Gastrocnemius medialis (tissue), 4 donors: ENCODE measurements at regions not wholly inside any gene's neighbourhood (a gene's known extent, or its start where the extent isn't known, plus 50 kb on each side); places are given as distances from the start of the nearest gene placed in this dataset.

ENCODE experiments used
- ATAC-seq, 2 donors: fragments of 150-250 bp; one replicate each; pipeline ENCODE4 v1.9.1; 2016
- DNase-seq, 2 donors: peaks; one replicate each; pipeline ENCODE4 v3.0.0-alpha.2; 2019
- H3K27ac ChIP-seq, 4 donors: fragments of 200-600 bp; sonication (generic); 1 replicate in 1 of 4; 2 replicates in 3 of 4; pipeline ENCODE4 v1.5.1; 2016 to 2018; ENCODE audit warnings: mild to moderate bottlenecking in 2 of 4, moderate library complexity in 1 of 4
- H3K27me3 ChIP-seq, 3 donors: fragments of 200-600 bp; sonication (generic) in 2 of 3; 1 replicate in 1 of 3; 2 replicates in 2 of 3; pipeline versions ENCODE4 v1.5.1 to v1.6.0; 2016 to 2019; ENCODE audit warnings: mild to moderate bottlenecking in 1 of 3, moderate library complexity in 1 of 3
- H3K36me3 ChIP-seq, 2 donors: fragments of 200-600 bp; sonication (generic) in 1 of 2; one replicate each; pipeline ENCODE4 v1.5.1; 2017 to 2018
- H3K4me1 ChIP-seq, 2 donors: fragments of 200-600 bp; sonication (generic) in 1 of 2; one replicate each; pipeline ENCODE4 v1.5.1; 2016 to 2017; ENCODE audit warnings: mild to moderate bottlenecking in 2 of 2
- H3K4me3 ChIP-seq, 4 donors: fragments of 200-600 bp; sonication (generic) in 3 of 4; 1 replicate in 1 of 4; 2 replicates in 3 of 4; pipeline ENCODE4 v1.5.1; 2016 to 2019; ENCODE audit warnings: mild to moderate bottlenecking in 2 of 4
- H3K9me3 ChIP-seq, 3 donors: fragments of 200-600 bp; sonication (generic) in 2 of 3; 1 replicate in 1 of 3; 2 replicates in 2 of 3; pipeline ENCODE4 v1.5.1; 2016 to 2019
- CTCF ChIP-seq, 5 experiments: fragments of 450-650 bp in 3 of 5; fragments of 200-600 bp in 2 of 5; sonication (generic) in 2 of 5; IDR thresholded peaks in 4 of 5; conservative IDR thresholded peaks in 1 of 5; 1 replicate in 4 of 5; 2 replicates in 1 of 5; pipeline ENCODE4 v1.5.1; 2016 to 2019; ENCODE audit warnings: antibody characterized with exemption in 5 of 5, mild to moderate bottlenecking in 3 of 5, moderate library complexity in 3 of 5
- POLR2A ChIP-seq, 2 donors: fragments of 450-650 bp; IDR thresholded peaks; one replicate each; pipeline ENCODE4 v1.6.1; 2017; ENCODE audit warnings: antibody characterized with exemption in 2 of 2, mild to moderate bottlenecking in 2 of 2, moderate library complexity in 2 of 2
- in situ Hi-C, 4 donors: fragments of 200-750 bp; cut with MboI; loops; one replicate each; pipeline versions ENCODE4 v1.15.0 to v1.8.0; 2017; ENCODE audit warnings: low sequenced_read_pairs in 4 of 4
- intact Hi-C: fragments of 100-400 bp; cut with DNase I; formaldehyde crosslinking; loops from one replicate; pipeline ENCODE4 v1.15.1; 2023; ENCODE audit warnings: low total_unique reads

GRCh38 chr9:108511307-108511706 lies 344.5 kb downstream of the ACTL7B start:
- no peak overlapping the region for H3K4me3 ChIP-seq
- no peak for DNase-seq
- H3K9me3 ChIP-seq = no peaks in the 10 kb centered on the region
- H3K36me3 ChIP-seq = no peaks in the 10 kb centered on the region
- in situ Hi-C loops = no loop called here
- H3K27me3 ChIP-seq = no peaks in the 10 kb centered on the region
- no peak for TF ChIP-seq POLR2A (IDR thresholded peaks at IDR 0.05)
- TF ChIP-seq CTCF (IDR thresholded peaks at IDR 0.05 in 4 of 5, conservative IDR thresholded peaks at IDR 0.05 in 1 of 5) = no peak
- intact Hi-C loops = no loop called here
- no peak for ATAC-seq
- no peaks in the 10 kb centered on the region for H3K4me1 ChIP-seq
- no peak overlapping the region for H3K27ac ChIP-seq

GRCh38 chr9:108496846-108497245 lies 358.9 kb downstream of the ACTL7B start:
- H3K4me3 ChIP-seq = no peak overlapping the region
- ATAC-seq (no peak), DNase-seq (no peak)
- TF ChIP-seq CTCF (IDR thresholded peaks at IDR 0.05 in 4 of 5, conservative IDR thresholded peaks at IDR 0.05 in 1 of 5) (no peak), POLR2A (IDR thresholded peaks at IDR 0.05) (no peak)
- no peaks in the 10 kb centered on the region for H3K27me3 ChIP-seq
- H3K4me1 ChIP-seq = no peaks in the 10 kb centered on the region
- H3K9me3 ChIP-seq = peaks cover 0 to 4% (median 0%) of the 10 kb centered on the region in 3 donors
- no peak overlapping the region for H3K27ac ChIP-seq
- intact Hi-C loops (no loop called here), in situ Hi-C loops (no loop called here)
- H3K36me3 ChIP-seq = no peaks in the 10 kb centered on the region

- no peaks in the 10 kb centered on the region for H3K4me1 ChIP-seq
- intact Hi-C loops (no loop called here), in situ Hi-C loops (no loop called here)
- no peaks in the 10 kb centered on the region for H3K27me3 ChIP-seq
- H3K36me3 ChIP-seq = no peaks in the 10 kb centered on the region
- ATAC-seq = no peak
- no peaks in the 10 kb centered on the region for H3K9me3 ChIP-seq
- no peak overlapping the region for H3K4me3 ChIP-seq
- H3K27ac ChIP-seq = no peak overlapping the region
- no peak for DNase-seq
- no peak for TF ChIP-seq CTCF (IDR thresholded peaks at IDR 0.05 in 4 of 5, conservative IDR thresholded peaks at IDR 0.05 in 1 of 5)
- no peak for TF ChIP-seq POLR2A (IDR thresholded peaks at IDR 0.05)
Observed at GRCh38 chr9:108489567-108489966, 366.2 kb downstream of the ACTL7B start.

- Histone ChIP-seq H3K4me3 (no peak overlapping the region), H3K36me3 (no peaks in the 10 kb centered on the region), H3K9me3 (no peaks in the 10 kb centered on the region), H3K4me1 (no peaks in the 10 kb centered on the region), H3K27ac (no peak overlapping the region), H3K27me3 (no peaks in the 10 kb centered on the region)
- in situ Hi-C loops (no loop called here), intact Hi-C loops (no loop called here)
- TF ChIP-seq POLR2A (IDR thresholded peaks at IDR 0.05) = no peak
- no peak for TF ChIP-seq CTCF (IDR thresholded peaks at IDR 0.05 in 4 of 5, conservative IDR thresholded peaks at IDR 0.05 in 1 of 5)
- ATAC-seq (no peak), DNase-seq (no peak)
Observed at GRCh38 chr9:108486831-108487230, 369.0 kb downstream of the ACTL7B start.

GRCh38 chr9:108484468-108484867 lies 371.3 kb downstream of the ACTL7B start:
- DNase-seq (no peak), ATAC-seq (no peak)
- TF ChIP-seq POLR2A (IDR thresholded peaks at IDR 0.05) (no peak), CTCF (IDR thresholded peaks at IDR 0.05 in 4 of 5, conservative IDR thresholded peaks at IDR 0.05 in 1 of 5) (no peak)
- H3K4me1 ChIP-seq = peaks cover under 1 to 4% of the 10 kb centered on the region in 2 donors
- intact Hi-C loops (no loop called here), in situ Hi-C loops (no loop called here)
- H3K27ac ChIP-seq = no peak overlapping the region
- H3K27me3 ChIP-seq = no peaks in the 10 kb centered on the region
- H3K36me3 ChIP-seq = no peaks in the 10 kb centered on the region
- no peak overlapping the region for H3K4me3 ChIP-seq
- no peaks in the 10 kb centered on the region for H3K9me3 ChIP-seq
